ENCODE measurements at regions not wholly inside any gene's neighbourhood (a gene's known extent, or its start where the extent isn't known, plus 50 kb on each side); places are given as distances from the start of the nearest gene placed in this dataset.

DNA sequence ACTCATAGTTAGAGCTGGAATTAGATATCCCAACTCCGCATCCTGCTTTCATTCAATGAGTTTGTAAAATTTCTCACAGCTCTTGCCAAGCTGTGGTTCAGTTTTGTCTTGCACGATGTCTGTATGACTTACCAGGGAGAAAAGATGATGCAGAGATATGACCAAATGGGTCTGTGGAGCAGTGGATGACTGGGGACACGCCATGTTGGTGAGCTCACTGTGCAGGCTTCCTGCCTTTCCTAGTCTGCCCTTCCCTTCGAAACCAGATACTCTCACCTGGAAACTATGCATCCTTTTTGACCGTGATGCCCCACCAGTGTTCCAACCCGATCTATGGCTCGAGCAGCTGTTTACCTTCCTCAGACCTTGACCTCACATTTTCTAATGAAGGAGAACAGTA lies 262.7 kb upstream of the BMP2 start:
- TF ChIP-seq TAF1 (IDR thresholded peaks at IDR 0.05; ENCODE audit: low read depth, low read length) (no peak), BCL11A (IDR thresholded peaks at IDR 0.05; ENCODE audit: low read depth in 2 of 2, low read length in 2 of 2) (no peak), ZNF274 (IDR thresholded peaks at IDR 0.05; ENCODE audit: borderline replicate concordance, extremely low read depth, low read length) (no peak), TEAD4 (IDR thresholded peaks at IDR 0.05; ENCODE audit: low read depth, low read length) (no peak)
